ENCODE measurements at regions not wholly inside any gene's neighbourhood (a gene's known extent, or its start where the extent isn't known, plus 50 kb on each side); places are given as distances from the start of the nearest gene placed in this dataset.

- H3K23me2 ChIP-seq (ENCODE audit: insufficient read length, low read depth, low read length, poor library complexity, severe bottlenecking): no peaks in the 10 kb centered on the region
- no peak overlapping the region for H2BK15ac ChIP-seq (ENCODE audit: low read depth, low read length)
- no peak overlapping the region for H2AFZ ChIP-seq (ENCODE audit: low read length)
- no peak overlapping the region for H2BK12ac ChIP-seq (ENCODE audit: insufficient read length, low read depth, low read length)
- no peaks in the 10 kb centered on the region for H4K20me1 ChIP-seq (ENCODE audit: control insufficient read depth, insufficient read depth, insufficient read length)
- peaks cover 9 to 16% of the 10 kb centered on the region in 2 experiments for H3K4me1 Mint-ChIP-seq
- no peak overlapping the region for H3K4me3 Mint-ChIP-seq
- H3K23ac ChIP-seq (ENCODE audit: insufficient read length, low read depth, low read length): no peak overlapping the region
- no peak overlapping the region for H3T11ph ChIP-seq (ENCODE audit: low read length)
- no peak for DNase-seq
- no peak for TF ChIP-seq CTCF (conservative IDR thresholded peaks at IDR 0.05)
- no peaks in the 10 kb centered on the region for H3K4me1 ChIP-seq (ENCODE audit: insufficient read depth, low read length)
- no peak overlapping the region for H3K4me2 ChIP-seq (ENCODE audit: insufficient read depth, insufficient read length, low read length)
- H4K91ac ChIP-seq (ENCODE audit: insufficient read length, low read depth, low read length): no peak overlapping the region
- no peak overlapping the region for H3K56ac ChIP-seq (ENCODE audit: insufficient read length, low read depth, low read length)
- H3K9me3 ChIP-seq (ENCODE audit: control insufficient read depth, low read depth, low read length): no peaks in the 10 kb centered on the region
- H3K36me3 Mint-ChIP-seq (ENCODE audit: insufficient read depth in 1 of 3, low read depth in 3 of 3): no peaks in the 10 kb centered on the region
- H2BK20ac ChIP-seq (ENCODE audit: low read depth, low read length, poor library complexity, severe bottlenecking): no peak overlapping the region
- no peaks in the 10 kb centered on the region for H3K9me3 Mint-ChIP-seq
- H3K79me1 ChIP-seq (ENCODE audit: insufficient read depth, low read depth, low read length, poor library complexity, severe bottlenecking): no peaks in the 10 kb centered on the region
- no peak overlapping the region for H3K14ac ChIP-seq (ENCODE audit: insufficient read depth, low read length)
- no peak overlapping the region for H3K9ac ChIP-seq (ENCODE audit: extremely low read depth, insufficient read length, low read length)
- no peaks in the 10 kb centered on the region for H3K79me2 ChIP-seq (ENCODE audit: insufficient read depth, low read length)
- no peak overlapping the region for H4K5ac ChIP-seq (ENCODE audit: insufficient read length, low read depth, low read length)
- no peak overlapping the region for H2BK5ac ChIP-seq (ENCODE audit: insufficient read length, low read length)
- H3K27ac Mint-ChIP-seq: no peak overlapping the region
- H2BK120ac ChIP-seq (ENCODE audit: low read depth, low read length, poor library complexity, severe bottlenecking): no peak overlapping the region
- no peak overlapping the region for H2AK5ac ChIP-seq (ENCODE audit: insufficient read length, low read length)
- no CpG with 5 or more reads among the region's 5 CpGs for WGBS (ENCODE audit: extremely low coverage, insufficient read length, low lambda C conversion rate)
- no peak overlapping the region for H3K27ac ChIP-seq (ENCODE audit: insufficient read length, low read depth, low read length)
- no peak overlapping the region for H4K8ac ChIP-seq (replicated peaks; ENCODE audit: insufficient read length, low read depth, low read length)
- H3K18ac ChIP-seq (ENCODE audit: insufficient read length, low read depth, low read length): no peak overlapping the region
- no peaks in the 10 kb centered on the region; the same call in 1 of the 2 replicates for H3K27me3 Mint-ChIP-seq (ENCODE audit: low read depth)
- no peaks in the 10 kb centered on the region for H3K27me3 ChIP-seq (ENCODE audit: insufficient read depth, low read length)
- no peak overlapping the region for H3K4ac ChIP-seq (ENCODE audit: low read depth, low read length)
These were observed 115.6 kb downstream of the IRS2 start for GRCh38 chr13:109670776-109671175.

All from H9 (cell line).